ENCODE measurements at regions not wholly inside any gene's neighbourhood (a gene's known extent, or its start where the extent isn't known, plus 50 kb on each side); places are given as distances from the start of the nearest gene placed in this dataset.
"Not testable (repeated sequence)": the region's sequence is repeated elsewhere in the genome, so short reads cannot be mapped to it uniquely, and the experiment has no call there.

DNA sequence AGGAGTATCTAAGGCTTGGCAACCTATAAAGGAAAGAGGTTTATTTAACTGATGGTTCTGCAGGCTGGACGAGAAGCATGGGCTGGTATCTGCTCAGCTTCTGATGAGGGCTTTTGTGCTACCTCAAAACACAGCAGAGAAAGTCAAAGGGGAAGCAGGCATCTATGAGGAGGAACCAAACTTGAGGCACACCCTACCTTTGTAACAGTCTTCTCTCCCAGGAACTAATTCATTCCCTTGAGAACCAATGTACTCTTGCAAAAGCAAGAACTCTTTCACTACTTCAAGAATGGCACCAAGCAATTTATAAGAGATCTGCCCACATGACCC, 109.0 kb downstream of the CGGBP1 start:
- Histone ChIP-seq H3K27ac (ENCODE audit: low read length) (no peak overlapping the region), H3K9me2 (ENCODE audit: insufficient read depth, low read length) (no peaks in the 10 kb centered on the region), H4K20me1 (ENCODE audit: insufficient read depth) (no peaks in the 10 kb centered on the region), H3K9me3 (ENCODE audit: low read length) (no peaks in the 10 kb centered on the region), H3F3A (ENCODE audit: insufficient read depth, low read length, poor library complexity, severe bottlenecking) (no peaks in the 10 kb centered on the region), H3K27me3 (ENCODE audit: insufficient read depth, low read depth, low read length) (no peaks in the 10 kb centered on the region), H3K79me2 (replicated peaks; ENCODE audit: insufficient read depth, low read length) (no peaks in the 10 kb centered on the region), H3K4me3 (ENCODE audit: low read length) (no peak overlapping the region), H3K9ac (ENCODE audit: low read length) (no peak overlapping the region), H3K4me2 (ENCODE audit: low read length) (no peak overlapping the region), H2AFZ (ENCODE audit: low read depth, low read length) (no peak overlapping the region), H3K36me3 (ENCODE audit: insufficient read depth, low read length) (no peaks in the 10 kb centered on the region)
- no peak for TF ChIP-seq SMC3 (conservative IDR thresholded peaks at IDR 0.05; ENCODE audit: poor library complexity)
- TF ChIP-seq MXI1 (conservative IDR thresholded peaks at IDR 0.05; ENCODE audit: poor library complexity, severe bottlenecking): no peak
- no peak for TF ChIP-seq EP300 (conservative IDR thresholded peaks at IDR 0.05; ENCODE audit: poor library complexity, severe bottlenecking)
- no peak for TF ChIP-seq RAD21 (conservative IDR thresholded peaks at IDR 0.05)
- TF ChIP-seq POLR2AphosphoS5 (IDR thresholded peaks at IDR 0.05): no peak
- no peak for TF ChIP-seq EZH2 (IDR thresholded peaks at IDR 0.05; ENCODE audit: borderline replicate concordance, insufficient read depth, low read length, poor library complexity, severe bottlenecking)

DNA sequence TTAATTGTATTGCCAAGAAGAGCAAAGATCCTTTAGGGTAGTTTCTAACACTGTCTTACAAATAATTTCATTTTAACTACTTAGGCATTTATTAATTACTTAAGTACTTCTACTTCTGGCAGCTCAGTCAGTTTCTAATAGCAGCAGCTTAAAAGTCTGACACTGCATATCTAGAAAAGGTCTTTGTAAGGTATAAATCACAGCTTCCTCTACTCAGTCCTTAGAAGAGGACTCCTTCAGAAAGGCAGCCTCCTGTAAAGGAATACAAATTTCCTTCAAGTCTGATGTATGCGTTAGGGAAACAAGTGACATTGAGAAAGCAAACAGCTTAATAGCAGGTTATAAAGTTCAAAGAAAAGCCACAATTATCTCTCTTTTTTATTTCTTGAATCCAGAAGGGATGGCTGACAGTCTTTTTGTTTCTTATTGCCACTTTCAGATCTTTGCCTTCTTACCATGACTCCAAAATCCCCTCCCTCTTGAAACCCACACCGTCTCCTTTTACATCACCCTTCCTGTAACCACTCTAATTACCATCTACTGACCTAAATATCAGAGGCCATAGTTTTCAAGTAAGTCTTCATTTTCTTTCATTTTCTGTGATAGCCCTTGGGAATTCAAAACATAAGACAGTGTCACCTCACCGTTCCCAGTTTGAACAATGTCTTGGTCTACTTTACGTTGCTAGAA, 109.5 kb downstream of the CGGBP1 start:
- H3K27me3 ChIP-seq (ENCODE audit: insufficient read depth, low read depth, low read length): no peaks in the 10 kb centered on the region
- H3K9me3 ChIP-seq (ENCODE audit: low read length): no peaks in the 10 kb centered on the region
- no peaks in the 10 kb centered on the region for H3K9me2 ChIP-seq (ENCODE audit: insufficient read depth, low read length)
- H3K79me2 ChIP-seq (replicated peaks; ENCODE audit: insufficient read depth, low read length): no peaks in the 10 kb centered on the region
- no peak overlapping the region for H2AFZ ChIP-seq (ENCODE audit: low read depth, low read length)
- no peaks in the 10 kb centered on the region for H4K20me1 ChIP-seq (ENCODE audit: insufficient read depth)
- H3K9ac ChIP-seq (ENCODE audit: low read length): no peak overlapping the region
- TF ChIP-seq RAD21 (conservative IDR thresholded peaks at IDR 0.05) (no peak), MXI1 (conservative IDR thresholded peaks at IDR 0.05; ENCODE audit: poor library complexity, severe bottlenecking) (no peak), EZH2 (IDR thresholded peaks at IDR 0.05; ENCODE audit: borderline replicate concordance, insufficient read depth, low read length, poor library complexity, severe bottlenecking) (no peak), SMC3 (conservative IDR thresholded peaks at IDR 0.05; ENCODE audit: poor library complexity) (no peak), POLR2AphosphoS5 (IDR thresholded peaks at IDR 0.05) (no peak), REST (IDR thresholded peaks at IDR 0.05; ENCODE audit: borderline replicate concordance) (no peak), TAF1 (IDR thresholded peaks at IDR 0.05; ENCODE audit: low read depth) (no peak), EP300 (conservative IDR thresholded peaks at IDR 0.05; ENCODE audit: poor library complexity, severe bottlenecking) (no peak)
- TF ChIP-seq, protein P1, sequence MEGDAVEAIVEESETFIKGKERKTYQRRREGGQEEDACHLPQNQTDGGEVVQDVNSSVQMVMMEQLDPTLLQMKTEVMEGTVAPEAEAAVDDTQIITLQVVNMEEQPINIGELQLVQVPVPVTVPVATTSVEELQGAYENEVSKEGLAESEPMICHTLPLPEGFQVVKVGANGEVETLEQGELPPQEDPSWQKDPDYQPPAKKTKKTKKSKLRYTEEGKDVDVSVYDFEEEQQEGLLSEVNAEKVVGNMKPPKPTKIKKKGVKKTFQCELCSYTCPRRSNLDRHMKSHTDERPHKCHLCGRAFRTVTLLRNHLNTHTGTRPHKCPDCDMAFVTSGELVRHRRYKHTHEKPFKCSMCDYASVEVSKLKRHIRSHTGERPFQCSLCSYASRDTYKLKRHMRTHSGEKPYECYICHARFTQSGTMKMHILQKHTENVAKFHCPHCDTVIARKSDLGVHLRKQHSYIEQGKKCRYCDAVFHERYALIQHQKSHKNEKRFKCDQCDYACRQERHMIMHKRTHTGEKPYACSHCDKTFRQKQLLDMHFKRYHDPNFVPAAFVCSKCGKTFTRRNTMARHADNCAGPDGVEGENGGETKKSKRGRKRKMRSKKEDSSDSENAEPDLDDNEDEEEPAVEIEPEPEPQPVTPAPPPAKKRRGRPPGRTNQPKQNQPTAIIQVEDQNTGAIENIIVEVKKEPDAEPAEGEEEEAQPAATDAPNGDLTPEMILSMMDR (IDR thresholded peaks at IDR 0.05; ENCODE audit: poor library complexity, severe bottlenecking): no peak
- no peaks in the 10 kb centered on the region for H3F3A ChIP-seq (ENCODE audit: insufficient read depth, low read length, poor library complexity, severe bottlenecking)
- no peak overlapping the region for H3K4me3 ChIP-seq (ENCODE audit: low read length)
- no peak overlapping the region for H3K4me2 ChIP-seq (ENCODE audit: low read length)
- H3K36me3 ChIP-seq (ENCODE audit: insufficient read depth, low read length): no peaks in the 10 kb centered on the region
- H3K27ac ChIP-seq (ENCODE audit: low read length): no peak overlapping the region

GRCh38 chr3:87946007-87946406, 112.8 kb downstream of the CGGBP1 start:
- H3K9ac ChIP-seq (ENCODE audit: low read length); H3F3A ChIP-seq (ENCODE audit: insufficient read depth, low read length, poor library complexity, severe bottlenecking); H3K4me2 ChIP-seq (ENCODE audit: low read length); H3K9me2 ChIP-seq (ENCODE audit: insufficient read depth, low read length); H3K27me3 ChIP-seq (ENCODE audit: insufficient read depth, low read depth, low read length); H4K20me1 ChIP-seq (ENCODE audit: insufficient read depth); H2AFZ ChIP-seq (ENCODE audit: low read depth, low read length); H3K27ac ChIP-seq (ENCODE audit: low read length); H3K79me2 ChIP-seq (replicated peaks; ENCODE audit: insufficient read depth, low read length); H3K36me3 ChIP-seq (ENCODE audit: insufficient read depth, low read length); H3K4me3 ChIP-seq (ENCODE audit: low read length); H3K9me3 ChIP-seq (ENCODE audit: low read length): not testable (repeated sequence)

- H3K4me2 ChIP-seq (ENCODE audit: low read length); H3F3A ChIP-seq (ENCODE audit: insufficient read depth, low read length, poor library complexity, severe bottlenecking); H2AFZ ChIP-seq (ENCODE audit: low read depth, low read length); H4K20me1 ChIP-seq (ENCODE audit: insufficient read depth); H3K79me2 ChIP-seq (replicated peaks; ENCODE audit: insufficient read depth, low read length); H3K36me3 ChIP-seq (ENCODE audit: insufficient read depth, low read length); H3K9me2 ChIP-seq (ENCODE audit: insufficient read depth, low read length); H3K9me3 ChIP-seq (ENCODE audit: low read length); H3K9ac ChIP-seq (ENCODE audit: low read length); H3K27ac ChIP-seq (ENCODE audit: low read length); H3K27me3 ChIP-seq (ENCODE audit: insufficient read depth, low read depth, low read length); H3K4me3 ChIP-seq (ENCODE audit: low read length): not testable (repeated sequence)
Observed at GRCh38 chr3:87942256-87942655, 116.5 kb downstream of the CGGBP1 start.

Measured in neural cell (in vitro differentiated cells).